SU-DHL-6 (cell line): ENCODE measurements at regions not wholly inside any gene's neighbourhood (a gene's known extent, or its start where the extent isn't known, plus 50 kb on each side); places are given as distances from the start of the nearest gene placed in this dataset.

Experiments
- CTCF ChIP-seq: fragments of 200-600 bp; sonication (generic); IDR thresholded peaks from one replicate; pipeline ENCODE4 v1.5.1; 2017; ENCODE audit warnings: antibody characterized with exemption, mild to moderate bottlenecking, low read length, moderate library complexity; ENCODE audit not compliant: insufficient read depth, poor library complexity, severe bottlenecking
- EZH2phosphoT487 ChIP-seq: fragments of 200-600 bp; sonication (generic), shearing (Covaris generic); conservative IDR thresholded peaks from 2 replicates; pipeline ENCODE4 v1.6.1; 2018; ENCODE audit warnings: mild to moderate bottlenecking, antibody characterized with exemption, low read length, moderate library complexity, mixed read lengths

GRCh38 chr10:58992830-58993460, 183.5 kb upstream of the PHYHIPL start:
- TF ChIP-seq CTCF: no peak
- no peak for TF ChIP-seq EZH2phosphoT487
